Tibial artery (tissue), 4 donors: ENCODE measurements at regions not wholly inside any gene's neighbourhood (a gene's known extent, or its start where the extent isn't known, plus 50 kb on each side); places are given as distances from the start of the nearest gene placed in this dataset.
"Not testable (repeated sequence)": the region's sequence is repeated elsewhere in the genome, so short reads cannot be mapped to it uniquely, and the experiment has no call there.

Experiments
- DNase-seq, 2 donors: peaks; one replicate each; pipeline ENCODE4 v3.0.0-alpha.2; 2019
- H3K27ac ChIP-seq, 2 donors: fragments of 200-600 bp; sonication (generic) in 1 of 2; 1 replicate in 1 of 2; 2 replicates in 1 of 2; pipeline ENCODE4 v1.5.1; 2018 to 2019; ENCODE audit warnings: mild to moderate bottlenecking in 1 of 2
- H3K27me3 ChIP-seq, 2 donors: fragments of 200-600 bp; sonication (generic) in 1 of 2; one replicate each; pipeline versions ENCODE4 v1.5.1 to v1.6.0; 2016 to 2019
- H3K36me3 ChIP-seq, 3 donors: fragments of 200-600 bp; sonication (generic) in 2 of 3; one replicate each; pipeline ENCODE4 v1.5.1; 2016 to 2019; ENCODE audit warnings: mild to moderate bottlenecking in 2 of 3
- H3K4me1 ChIP-seq, 4 donors: fragments of 200-600 bp; sonication (generic) in 2 of 4; 1 replicate in 3 of 4; 2 replicates in 1 of 4; pipeline ENCODE4 v1.5.1; 2016 to 2019
- H3K4me3 ChIP-seq, 2 donors: fragments of 200-600 bp; sonication (generic) in 1 of 2; 1 replicate in 1 of 2; 2 replicates in 1 of 2; pipeline ENCODE4 v1.5.1; 2018 to 2019; ENCODE audit warnings: mild to moderate bottlenecking in 2 of 2
- H3K9me3 ChIP-seq, 3 donors: fragments of 200-600 bp; sonication (generic) in 1 of 3; one replicate each; pipeline ENCODE4 v1.5.1; 2016 to 2019
- CTCF ChIP-seq, 2 experiments: fragments of 200-600 bp in 1 of 2; fragments of 450-650 bp in 1 of 2; IDR thresholded peaks; one replicate each; pipeline ENCODE4 v1.5.1; 2017 to 2019; ENCODE audit warnings: antibody characterized with exemption in 2 of 2, mild to moderate bottlenecking in 1 of 2, moderate library complexity in 1 of 2
- intact Hi-C: fragments of 100-400 bp; cut with DNase I; formaldehyde crosslinking; loops from one replicate; pipeline ENCODE4 v1.15.0; 2023; ENCODE audit warnings: low total_unique reads

- no peak for TF ChIP-seq CTCF (IDR thresholded peaks at IDR 0.05)
- H3K27ac ChIP-seq, result no peak overlapping the region
- H3K4me1 ChIP-seq, result peaks cover 0 to 11% (median 0%) of the 10 kb centered on the region in 4 donors
- no peaks in the 10 kb centered on the region for H3K36me3 ChIP-seq
- H3K27me3 ChIP-seq, result no peaks in the 10 kb centered on the region
- intact Hi-C loops, result no loop called here
- no peak for DNase-seq
- no peak overlapping the region for H3K4me3 ChIP-seq
- no peaks in the 10 kb centered on the region for H3K9me3 ChIP-seq
These were observed 107.2 kb upstream of the GBE1 start for GRCh38 chr3:81868597-81868996.

- Histone ChIP-seq H3K4me1 (peaks cover 0 to 11% (median 0%) of the 10 kb centered on the region in 4 donors), H3K27ac (no peak overlapping the region), H3K9me3 (no peaks in the 10 kb centered on the region), H3K4me3 (no peak overlapping the region), H3K36me3 (no peaks in the 10 kb centered on the region), H3K27me3 (no peaks in the 10 kb centered on the region)
- TF ChIP-seq CTCF (IDR thresholded peaks at IDR 0.05), result no peak
- no peak for DNase-seq
- intact Hi-C loops, result no loop called here
These were observed 106.4 kb upstream of the GBE1 start for GRCh38 chr3:81867875-81868274.

- peaks cover 0 to 11% (median 0%) of the 10 kb centered on the region in 4 donors for H3K4me1 ChIP-seq
- H3K36me3 ChIP-seq, H3K4me3 ChIP-seq, intact Hi-C loops, H3K27me3 ChIP-seq, H3K9me3 ChIP-seq, DNase-seq, H3K27ac ChIP-seq: not testable (repeated sequence)
These were observed 103.7 kb upstream of the GBE1 start for GRCh38 chr3:81865164-81865563.

- Histone ChIP-seq H3K4me3 (no peak overlapping the region), H3K27ac (no peak overlapping the region), H3K4me1 (peaks cover 0 to 5% (median 0%) of the 10 kb centered on the region in 4 donors), H3K36me3 (no peaks in the 10 kb centered on the region), H3K27me3 (no peaks in the 10 kb centered on the region), H3K9me3 (no peaks in the 10 kb centered on the region)
- TF ChIP-seq CTCF (IDR thresholded peaks at IDR 0.05), result no peak
- no peak for DNase-seq
- intact Hi-C loops, result no loop called here
These were observed 102.8 kb upstream of the GBE1 start for GRCh38 chr3:81864272-81864671.

GRCh38 chr3:81863756-81864155 lies 102.3 kb upstream of the GBE1 start:
- H3K27ac ChIP-seq, result no peak overlapping the region
- no peak overlapping the region for H3K4me3 ChIP-seq
- no peak for TF ChIP-seq CTCF (IDR thresholded peaks at IDR 0.05)
- H3K9me3 ChIP-seq, result no peaks in the 10 kb centered on the region
- H3K4me1 ChIP-seq, result no peaks in the 10 kb centered on the region
- H3K27me3 ChIP-seq, result no peaks in the 10 kb centered on the region
- intact Hi-C loops, result no loop called here
- no peak for DNase-seq
- H3K36me3 ChIP-seq, result no peaks in the 10 kb centered on the region

- no peaks in the 10 kb centered on the region for H3K27me3 ChIP-seq
- no peak overlapping the region for H3K4me3 ChIP-seq
- DNase-seq, result no peak
- H3K27ac ChIP-seq, result no peak overlapping the region
- intact Hi-C loops, result no loop called here
- H3K36me3 ChIP-seq, result no peaks in the 10 kb centered on the region
- no peak for TF ChIP-seq CTCF (IDR thresholded peaks at IDR 0.05)
- H3K9me3 ChIP-seq, result no peaks in the 10 kb centered on the region
- no peaks in the 10 kb centered on the region for H3K4me1 ChIP-seq
These were observed 100.1 kb upstream of the GBE1 start for GRCh38 chr3:81861593-81861992.
